Dedifferentiated amniotic fluid mesenchymal stem cell (primary cell): ENCODE measurements at regions not wholly inside any gene's neighbourhood (a gene's known extent, or its start where the extent isn't known, plus 50 kb on each side); places are given as distances from the start of the nearest gene placed in this dataset.

ENCODE experiments used
- DNase-seq: peaks from one replicate; pipeline ENCODE4 v3.0.0-alpha.2; 2016; ENCODE audit errors: extremely low spot score

DNA sequence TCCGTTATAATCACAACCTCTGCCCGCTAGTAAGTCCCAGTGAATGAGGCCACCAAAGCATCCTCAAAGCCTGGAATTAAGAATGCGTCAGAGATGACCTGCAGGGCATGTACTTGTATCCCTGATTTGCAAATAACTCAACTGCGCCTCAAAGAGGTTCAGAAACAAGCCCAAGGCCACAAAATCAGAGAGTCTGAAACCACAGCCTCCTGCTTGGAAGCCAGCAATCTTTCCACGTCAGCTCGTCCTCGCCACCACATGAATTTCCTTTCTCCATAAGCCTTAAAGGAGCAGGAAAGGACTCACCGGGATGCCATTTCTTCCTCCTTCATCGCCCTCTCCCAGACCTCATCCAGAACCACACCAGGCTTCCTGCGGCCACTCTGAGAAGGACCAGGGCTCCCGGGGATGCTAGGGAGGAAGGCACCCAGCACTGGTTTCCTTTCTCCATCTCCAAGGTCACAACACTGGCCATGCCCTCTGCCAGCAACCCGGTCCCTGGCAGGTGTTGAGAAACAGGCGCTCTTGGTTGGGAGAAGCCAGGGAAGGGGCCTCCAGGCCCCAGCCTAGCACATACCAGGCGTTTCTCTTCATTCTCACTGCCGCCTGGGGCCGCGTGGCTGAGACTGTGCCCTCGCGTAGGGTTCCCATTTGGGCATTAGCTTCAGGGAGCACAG lies 191.2 kb upstream of the DIO3 start:
- no peak for DNase-seq

DNA sequence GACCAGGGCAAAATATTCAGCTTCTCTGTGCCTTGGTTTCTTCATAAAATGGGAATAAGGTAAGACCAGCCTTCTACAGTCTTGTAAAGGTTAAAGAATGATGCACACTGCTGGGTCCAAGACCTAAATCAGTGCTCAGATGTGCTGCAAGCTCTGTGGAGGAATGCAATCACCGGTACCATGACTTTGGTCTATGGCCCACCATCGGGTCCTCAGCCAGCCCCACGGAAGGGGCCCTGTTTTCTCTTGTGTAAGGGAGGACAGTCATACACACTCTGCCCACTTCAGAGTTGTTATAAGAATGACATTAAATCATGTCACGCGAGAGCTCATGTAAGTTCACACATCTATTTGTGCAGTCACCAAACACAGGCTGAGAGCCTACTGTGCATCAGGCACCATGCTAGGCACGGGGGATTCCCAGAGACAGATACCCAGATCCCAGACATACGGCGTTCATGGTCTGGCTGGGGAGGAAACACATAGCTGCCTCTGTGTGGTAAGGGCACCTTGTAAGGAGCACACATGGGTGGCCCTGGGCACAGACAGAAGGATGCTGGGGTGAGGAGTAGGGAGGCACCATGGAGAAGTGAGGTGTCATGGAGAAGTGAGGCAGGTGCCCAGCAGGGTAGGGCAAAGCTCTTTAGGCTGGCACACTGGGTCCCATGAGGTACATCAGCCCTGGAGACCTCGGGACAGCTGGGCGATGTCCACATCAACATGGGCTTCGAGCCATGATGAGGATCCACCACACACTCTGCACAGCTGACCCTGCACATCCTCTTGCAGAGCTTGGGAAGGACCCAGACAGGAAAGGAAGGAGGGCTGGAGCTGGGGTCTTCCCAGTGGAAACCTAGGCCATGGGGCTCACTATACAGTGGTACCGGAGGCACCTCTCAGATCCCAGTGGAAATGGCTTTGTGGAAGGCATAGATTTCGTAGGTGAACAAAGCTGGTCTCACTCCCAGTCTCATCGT lies 190.4 kb upstream of the DIO3 start:
- DNase-seq = no peak

DNA sequence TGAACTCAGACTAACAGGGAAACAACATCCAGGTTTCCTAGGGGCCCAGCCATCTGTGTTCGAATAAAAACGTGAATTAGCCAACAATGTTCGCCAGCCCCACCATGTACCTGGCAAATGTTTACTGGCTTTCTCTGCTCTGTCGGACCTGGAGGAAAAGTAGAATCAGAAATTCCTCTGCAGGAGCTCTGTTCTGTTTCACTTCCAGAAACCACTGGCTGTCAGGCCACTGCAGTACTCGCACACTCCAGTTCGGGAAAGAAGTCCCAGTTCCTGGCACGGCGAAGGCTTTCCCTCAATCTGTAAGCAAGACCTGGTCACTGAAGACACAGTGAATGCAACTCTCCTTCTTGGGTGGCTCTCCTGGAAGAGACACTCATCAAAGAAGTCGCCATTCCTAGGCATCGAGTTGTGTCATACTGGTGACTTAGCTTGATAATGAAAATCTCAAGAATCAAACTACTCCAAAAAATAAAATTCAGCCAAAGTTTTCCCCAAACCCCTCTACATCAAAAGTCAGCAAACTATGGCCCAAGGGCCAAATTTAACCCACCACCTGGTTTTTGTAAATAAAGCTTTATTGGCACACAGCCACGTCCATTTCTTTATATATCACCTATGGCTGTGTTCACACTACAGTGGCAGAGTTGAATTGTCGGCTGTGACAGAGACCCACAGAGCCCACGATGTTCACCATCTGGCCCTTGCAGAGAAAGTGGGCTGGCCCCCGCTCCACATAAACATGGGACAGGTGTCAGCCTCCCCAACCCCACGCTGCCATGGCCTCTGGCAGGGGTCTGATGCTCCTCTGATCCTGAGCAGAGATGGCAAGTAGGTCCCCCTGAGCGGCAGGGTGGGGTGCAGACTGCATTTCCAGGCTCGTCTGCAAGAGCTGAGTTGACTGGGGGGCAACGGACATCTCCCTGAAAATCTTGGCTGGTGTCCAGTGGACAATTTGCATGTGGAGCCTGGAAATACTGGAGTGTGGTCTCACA lies 189.2 kb upstream of the DIO3 start:
- no peak for DNase-seq

DNA sequence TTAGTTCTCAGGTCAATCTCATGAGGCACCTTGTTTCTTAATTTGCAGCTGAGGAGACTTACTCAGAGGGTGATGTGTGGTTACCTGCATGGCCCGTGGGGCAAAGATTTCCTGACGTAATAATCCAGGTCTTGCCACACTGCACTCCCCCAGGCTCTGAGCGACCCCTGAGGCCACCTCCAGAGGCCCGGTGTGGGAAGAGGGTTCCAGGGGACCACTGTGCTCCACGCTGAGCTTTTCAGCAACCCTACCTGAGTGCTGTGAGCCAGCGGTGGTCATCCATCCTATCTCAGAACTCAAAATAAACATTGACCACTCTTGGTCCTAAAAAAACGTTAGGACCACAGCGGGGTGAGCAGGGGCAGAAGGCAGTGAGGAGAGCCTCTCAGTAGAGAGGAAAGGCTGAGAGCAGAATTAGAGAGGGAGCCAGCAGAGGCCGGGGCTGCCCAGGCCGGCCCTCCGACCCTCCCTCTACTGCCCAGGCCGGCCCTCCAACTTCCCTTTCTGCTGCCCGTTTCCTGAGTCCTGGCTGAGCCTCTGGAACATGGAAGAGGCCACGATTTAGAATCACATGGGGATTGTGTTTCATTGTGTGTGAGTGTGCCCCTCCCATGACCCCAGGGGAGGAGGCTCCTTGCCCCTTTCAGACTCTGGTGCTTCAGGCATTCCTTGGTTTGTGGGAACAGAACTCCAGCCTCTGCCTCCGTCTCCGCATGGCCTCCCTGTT lies 188.2 kb upstream of the DIO3 start:
- no peak for DNase-seq

DNA sequence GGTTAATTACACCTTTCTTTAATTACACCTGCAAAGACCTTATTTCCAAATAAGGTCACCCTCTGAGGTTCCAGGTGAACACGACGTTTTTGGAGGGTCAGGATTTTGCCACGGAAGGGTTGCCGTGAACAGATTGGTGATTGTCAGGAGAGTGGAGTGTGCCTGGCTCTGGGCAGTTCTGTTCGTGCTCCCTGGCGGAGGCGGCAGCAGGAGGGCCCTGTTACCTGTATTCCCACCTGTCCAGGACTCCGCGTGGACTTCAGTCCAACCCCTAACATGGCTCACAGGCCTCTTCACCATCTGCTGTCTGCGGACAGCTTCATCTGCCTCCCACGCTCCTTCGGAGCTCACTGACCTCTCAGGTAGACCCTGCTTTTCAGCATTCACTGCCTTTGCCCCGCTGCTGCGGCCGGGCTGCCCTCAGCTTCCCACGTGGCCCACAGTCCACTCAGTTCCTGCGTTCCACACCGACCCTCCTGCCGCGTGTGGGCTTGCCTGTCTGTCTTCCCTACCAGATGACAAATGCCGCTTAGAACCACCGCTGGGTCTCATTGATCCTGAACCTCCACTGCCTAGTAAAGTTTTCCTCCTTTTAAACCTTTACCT lies 187.5 kb upstream of the DIO3 start:
- no peak for DNase-seq

DNA sequence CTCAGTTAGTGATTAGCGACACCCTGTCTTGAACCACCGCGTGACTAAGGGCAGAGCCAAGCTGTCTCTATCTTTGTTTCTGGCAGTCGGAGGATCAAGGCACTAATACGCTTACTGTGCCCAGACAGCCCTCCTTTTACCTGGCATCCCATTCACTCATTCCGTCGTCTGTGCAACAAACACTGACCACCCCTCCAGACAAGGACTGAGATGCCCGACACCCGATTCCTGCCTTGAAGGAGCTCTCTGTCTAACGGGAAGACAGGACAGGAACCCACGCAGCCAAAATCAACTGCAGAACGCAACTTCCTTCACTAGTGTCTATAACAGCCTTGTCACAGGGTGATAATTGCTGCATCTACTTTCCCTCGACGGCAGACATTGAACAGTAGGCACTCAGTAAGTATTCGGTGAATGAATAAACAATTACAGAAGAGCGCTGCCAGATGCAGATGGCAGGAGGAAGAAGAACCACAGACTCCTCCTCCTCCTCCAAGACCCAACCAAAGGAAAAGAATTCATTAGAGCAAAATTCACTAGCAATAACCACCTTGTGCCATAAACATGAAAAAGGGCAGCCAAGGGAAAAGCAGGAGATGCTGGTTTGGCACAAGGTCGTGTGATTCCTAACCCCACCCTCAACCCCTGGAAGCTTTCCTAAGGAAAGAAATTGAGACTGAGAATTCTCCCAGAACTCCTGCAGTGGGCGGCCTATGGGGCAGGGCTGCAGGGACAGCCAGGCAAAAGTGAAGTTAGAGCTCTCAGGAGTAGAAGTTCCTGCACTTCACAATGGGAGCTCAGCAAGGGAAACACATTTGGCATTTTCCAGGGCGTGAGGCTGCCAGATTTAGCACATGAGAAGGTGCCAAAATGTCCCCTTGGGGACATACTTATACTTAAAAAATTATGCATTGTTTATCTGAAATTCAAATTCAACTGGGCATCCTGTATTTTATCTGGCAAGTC lies 186.6 kb upstream of the DIO3 start:
- DNase-seq = no peak

DNA sequence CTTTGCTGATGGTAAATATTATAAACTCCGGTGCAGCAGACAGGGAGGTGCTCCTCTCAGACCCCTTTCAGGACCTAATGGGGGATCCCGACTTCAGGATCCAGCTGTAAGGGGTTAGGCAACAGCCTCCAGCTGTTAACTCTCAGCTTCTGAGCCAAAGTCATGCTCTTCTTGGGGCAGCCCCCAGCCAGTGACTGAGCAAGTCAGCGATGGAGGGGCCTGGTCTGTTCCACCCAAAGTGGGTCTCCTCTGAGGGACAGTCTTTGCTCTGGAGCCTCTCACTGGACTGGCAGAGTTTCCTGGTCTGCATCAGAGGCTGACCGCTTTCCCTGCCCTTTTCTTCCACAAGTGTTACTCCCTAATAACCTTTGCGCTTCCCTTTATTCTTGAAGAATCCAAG lies 184.2 kb upstream of the DIO3 start:
- DNase-seq = no peak

DNA sequence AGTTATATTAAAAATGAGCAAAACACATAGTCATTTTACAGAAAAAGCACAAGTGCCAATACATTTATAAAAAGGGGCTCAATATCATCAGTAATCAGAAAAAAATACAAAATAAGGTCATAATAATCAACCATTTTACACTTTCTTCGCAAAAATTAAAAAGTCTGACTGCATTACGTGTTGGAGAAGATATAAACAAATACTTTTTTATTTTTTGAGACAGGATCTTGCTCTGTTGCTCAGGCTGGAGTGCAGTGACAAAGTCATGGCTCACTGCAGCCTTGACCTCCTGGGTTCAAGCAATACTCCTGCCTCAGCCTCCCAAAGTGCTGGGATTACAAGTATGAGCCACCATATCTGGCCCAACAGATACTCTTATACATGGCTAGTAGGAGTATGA lies 181.5 kb upstream of the DIO3 start:
- DNase-seq = no peak

DNA sequence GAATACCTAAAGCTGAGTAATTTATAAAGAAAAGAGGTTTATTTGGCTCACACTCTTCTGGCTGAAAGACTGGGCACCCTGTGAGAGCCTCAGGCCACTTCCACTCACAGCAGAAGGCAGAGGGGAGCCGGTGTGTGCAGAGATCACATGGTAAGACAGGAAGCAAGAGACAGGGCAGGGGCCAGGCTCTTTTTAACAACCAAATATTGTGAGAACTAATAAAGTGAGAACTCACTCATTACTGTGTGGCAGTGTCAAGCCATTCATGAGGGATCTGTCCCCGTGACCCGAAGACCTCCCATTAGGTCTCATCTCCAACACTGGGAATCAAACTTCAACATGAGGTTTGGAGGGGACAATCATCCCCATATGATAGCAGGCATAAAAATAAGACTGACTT lies 180.8 kb upstream of the DIO3 start:
- DNase-seq = no peak

DNA sequence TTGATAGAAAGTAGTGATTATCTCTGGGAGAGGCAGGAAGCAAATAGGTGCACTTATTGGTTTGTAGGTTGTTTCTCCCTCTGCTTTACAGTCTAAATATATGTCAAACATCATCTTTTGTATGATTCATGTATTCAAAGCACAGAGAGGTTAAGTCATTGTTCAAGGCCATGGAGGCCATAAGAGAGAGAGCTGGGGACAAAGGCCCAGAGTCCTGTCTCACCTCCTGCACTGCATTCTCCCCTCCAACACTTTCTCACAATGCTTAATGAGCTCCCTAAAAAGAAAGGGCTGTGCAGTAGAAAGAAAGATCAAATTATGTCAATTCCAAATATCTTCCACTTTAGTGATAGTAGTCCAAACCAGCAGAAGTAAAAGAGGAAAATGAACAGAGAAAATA lies 180.4 kb upstream of the DIO3 start:
- no peak for DNase-seq

DNA sequence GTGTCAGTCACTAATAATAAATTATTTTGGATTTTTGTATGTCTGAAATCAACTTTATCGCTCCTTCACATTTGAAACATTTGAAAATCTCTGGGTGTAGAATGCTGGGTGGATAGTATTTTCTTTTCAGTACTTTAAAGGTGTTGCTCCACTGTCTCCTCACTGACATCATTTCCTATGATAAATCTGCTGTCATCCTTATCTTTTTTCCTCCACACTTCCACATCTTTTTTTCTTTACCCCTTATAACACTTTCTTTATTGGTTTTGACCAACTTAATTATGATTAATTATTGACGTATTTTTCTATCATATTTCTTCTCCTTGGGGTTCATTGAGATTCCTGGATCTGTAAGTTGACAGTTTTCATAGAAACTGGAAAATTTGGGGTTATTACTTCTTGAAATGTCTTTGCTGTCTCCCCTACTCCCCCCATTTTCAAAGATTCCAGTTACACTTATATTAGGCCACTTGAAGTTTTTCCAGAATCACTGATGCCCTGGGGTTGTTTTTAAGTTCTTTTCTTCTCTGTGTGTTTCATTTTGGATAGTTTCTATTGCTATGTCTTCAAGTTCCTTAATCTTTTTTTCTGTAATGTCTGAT lies 177.5 kb upstream of the DIO3 start:
- no peak for DNase-seq

DNA sequence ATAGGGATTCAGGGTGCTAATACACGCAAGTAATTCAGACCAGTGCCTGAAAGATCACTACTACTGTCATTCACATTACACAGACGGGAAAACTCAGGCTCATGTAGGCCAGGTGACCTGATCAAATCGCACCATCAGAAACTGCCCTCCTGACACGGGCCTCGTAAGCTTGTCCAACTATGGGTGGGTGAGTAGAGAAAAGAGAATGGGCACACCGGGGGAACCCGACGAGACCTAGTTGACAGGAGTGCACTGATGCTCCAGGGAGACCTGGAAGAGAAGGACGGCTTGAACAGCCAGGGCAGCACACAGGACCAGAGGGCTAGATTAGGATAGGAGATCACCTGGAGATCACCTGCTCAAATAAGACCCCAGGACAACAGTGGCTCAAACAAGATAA lies 166.9 kb upstream of the DIO3 start:
- no peak for DNase-seq

DNA sequence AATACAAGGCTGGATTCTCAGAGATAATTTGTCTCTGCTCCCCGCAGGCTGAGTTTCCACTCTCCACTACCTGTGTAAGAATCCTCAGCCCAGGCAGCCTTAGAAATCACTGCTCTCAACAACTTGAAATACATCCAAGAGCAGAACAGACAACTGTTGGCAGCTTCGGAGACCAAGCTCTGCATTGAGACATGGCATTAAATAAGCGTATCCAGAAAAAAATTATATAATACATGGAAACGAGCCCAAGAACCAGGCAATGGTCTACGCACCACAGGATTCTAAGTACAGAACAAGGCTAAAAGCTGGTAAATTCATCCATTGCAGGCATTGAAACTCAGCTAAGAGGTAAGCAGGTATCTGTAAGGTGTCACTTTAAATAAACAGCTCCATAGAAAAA lies 165.5 kb upstream of the DIO3 start:
- no peak for DNase-seq

DNA sequence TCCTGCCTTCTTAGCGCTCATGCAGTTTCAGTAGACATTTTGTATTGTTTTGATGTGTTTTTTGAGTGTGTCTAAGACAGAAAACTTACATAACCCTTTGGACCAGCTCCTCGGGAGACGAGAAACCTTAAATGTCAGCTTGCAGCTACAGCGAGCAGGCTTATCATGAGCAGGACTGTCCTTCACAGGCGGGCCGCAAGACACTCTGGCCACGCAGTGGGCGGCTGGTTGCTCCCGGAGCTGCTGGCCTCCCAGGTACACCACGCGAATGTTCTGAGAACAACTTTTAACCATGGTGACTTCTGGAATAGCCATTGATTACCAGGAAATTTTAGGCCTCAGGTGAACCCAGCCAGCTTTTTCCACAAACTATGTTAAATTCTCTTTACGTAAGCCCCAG lies 164.1 kb upstream of the DIO3 start:
- DNase-seq = no peak

DNA sequence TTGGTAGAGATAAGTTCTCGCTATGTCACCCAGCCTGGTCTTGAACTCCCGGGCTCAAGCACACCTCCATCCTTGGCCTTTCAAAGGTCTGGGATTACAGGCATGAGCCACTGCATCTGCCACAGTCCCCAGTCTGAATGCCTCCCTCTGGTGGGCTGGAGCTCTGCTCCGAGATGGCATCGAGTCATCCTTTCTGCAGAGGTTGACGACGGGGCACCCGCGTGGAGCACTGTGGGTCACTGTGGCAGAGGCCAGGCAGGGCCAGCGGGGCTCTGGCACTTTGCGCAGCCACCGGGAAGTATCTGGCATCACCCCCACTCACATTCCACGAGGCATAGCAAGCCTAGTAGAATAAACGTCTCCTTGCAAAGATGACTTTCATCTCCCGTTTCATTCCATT lies 163.3 kb upstream of the DIO3 start:
- DNase-seq = no peak

DNA sequence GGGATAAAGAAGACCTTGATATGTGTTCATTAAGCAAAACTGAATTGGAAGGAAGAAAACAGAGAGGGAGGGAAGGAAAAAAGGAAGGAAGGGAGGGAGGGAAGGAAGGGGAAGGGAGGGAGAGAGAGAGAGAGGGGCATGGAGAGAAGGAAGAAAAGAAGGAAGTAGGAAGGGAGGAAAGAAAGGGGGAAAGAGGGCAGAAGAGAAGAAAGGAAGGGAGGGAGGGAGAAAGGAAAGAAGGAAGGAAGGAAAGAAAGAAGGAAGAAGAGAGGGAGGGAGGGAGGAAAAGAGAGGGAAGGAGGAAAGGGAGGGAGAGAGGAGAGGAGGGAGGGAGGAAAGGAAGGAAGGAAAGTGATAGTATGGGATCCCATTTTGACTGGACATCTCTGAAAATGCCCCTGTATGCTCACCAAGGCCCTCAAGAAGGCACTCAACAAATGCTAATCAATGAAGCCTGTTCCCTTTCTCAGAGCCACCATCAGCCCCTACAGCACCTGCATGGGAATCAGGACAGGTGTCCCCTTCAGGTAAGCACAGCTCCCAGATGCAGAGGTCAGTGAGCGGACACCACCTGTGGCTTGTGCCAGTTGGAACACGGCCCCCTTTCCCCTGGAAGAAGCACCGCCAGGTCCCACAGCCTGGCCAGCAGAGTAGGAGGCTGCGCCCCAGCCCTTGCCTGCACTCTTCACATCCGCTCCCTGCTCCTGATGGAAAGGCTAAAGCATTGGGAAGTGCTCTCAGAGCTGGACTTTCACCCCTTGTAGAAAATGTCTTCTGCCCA lies 161.4 kb upstream of the DIO3 start:
- DNase-seq = no peak

DNA sequence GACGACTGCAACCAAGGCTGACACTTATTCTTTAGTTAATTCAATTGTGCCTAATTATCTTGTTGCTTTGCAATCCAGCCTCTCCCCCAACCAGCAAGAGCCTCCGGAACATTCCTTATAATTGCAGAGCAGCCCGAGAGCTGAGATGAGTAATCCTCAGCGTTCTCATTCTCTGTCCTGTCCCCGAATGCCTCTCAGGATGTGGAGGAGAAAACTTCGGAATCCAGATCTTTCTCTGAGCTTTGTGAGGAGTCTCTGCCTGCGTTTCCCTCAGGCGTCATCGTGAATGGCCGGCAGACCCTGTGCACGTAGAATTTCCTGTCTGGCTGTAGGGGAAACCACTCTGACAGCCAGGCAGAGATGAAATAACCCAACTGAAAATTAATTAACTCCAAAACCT lies 160.5 kb upstream of the DIO3 start:
- DNase-seq = no peak

DNA sequence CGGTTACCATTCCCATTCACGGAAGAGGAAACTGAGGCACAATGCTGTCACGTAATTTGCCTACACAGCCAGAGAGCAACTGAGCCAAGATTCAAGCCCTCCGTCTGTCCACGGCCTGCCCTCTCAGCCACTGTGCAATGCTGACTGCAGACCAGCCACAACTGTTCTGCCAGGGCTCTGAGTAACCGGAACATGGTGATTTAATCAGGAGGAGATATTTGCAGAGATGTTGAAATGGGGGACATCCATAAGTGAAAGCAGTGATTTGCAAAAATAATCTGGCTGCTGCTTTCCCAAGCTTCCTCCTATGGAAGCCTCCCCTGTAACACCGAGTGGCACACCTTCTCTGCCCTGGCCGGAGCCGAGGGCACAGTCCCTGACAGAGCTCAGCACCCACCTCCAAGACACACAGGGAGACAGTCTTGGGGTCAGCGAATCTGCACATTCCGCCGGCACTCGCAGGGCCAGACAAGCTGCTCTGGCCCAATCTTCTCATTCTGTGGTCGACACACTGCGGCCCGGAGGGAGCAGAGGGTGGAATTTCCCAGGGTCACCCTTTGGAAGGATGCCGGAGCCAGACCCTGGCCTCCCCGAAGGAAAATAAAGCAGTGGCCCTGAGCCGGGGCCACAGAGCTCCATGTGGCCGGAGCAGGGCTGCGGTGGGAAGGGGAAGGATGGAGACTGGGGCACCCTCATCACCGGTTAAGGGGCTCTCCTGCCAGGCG lies 158.2 kb upstream of the DIO3 start:
- no peak for DNase-seq
